Neural cell (in vitro differentiated cells): ENCODE measurements at regions not wholly inside any gene's neighbourhood (a gene's known extent, or its start where the extent isn't known, plus 50 kb on each side); places are given as distances from the start of the nearest gene placed in this dataset.
"Not testable (repeated sequence)": the region's sequence is repeated elsewhere in the genome, so short reads cannot be mapped to it uniquely, and the experiment has no call there.

ENCODE experiments used
- H2AFZ ChIP-seq: fragments of 200-600, 300-800 bp; sonication (generic), shearing (Covaris generic); 2 replicates; pipeline ENCODE4 v1.6.0; 2014; ENCODE audit warnings: low read depth, mild to moderate bottlenecking, antibody characterized with exemption, low read length, moderate library complexity
- H3F3A ChIP-seq: fragments of 200-600 bp; shearing (Covaris generic); 2 replicates; pipeline ENCODE4 v1.6.1; 2016; ENCODE audit warnings: mild to moderate bottlenecking, moderate library complexity, mixed read lengths, antibody characterized with exemption, low read length; ENCODE audit not compliant: insufficient read depth, poor library complexity, severe bottlenecking
- H3K27ac ChIP-seq: fragments of 200-600, 300-800 bp; sonication (generic), shearing (Covaris generic); 2 replicates; pipeline ENCODE4 v1.5.1; 2014; ENCODE audit warnings: mild to moderate bottlenecking, low read length, moderate library complexity
- H3K27me3 ChIP-seq: fragments of 300-800, 200-600 bp; sonication (generic), shearing (Covaris generic); 2 replicates; pipeline ENCODE4 v1.6.0; 2014; ENCODE audit warnings: mild to moderate bottlenecking, low read depth, low read length, moderate library complexity; ENCODE audit not compliant: insufficient read depth
- H3K36me3 ChIP-seq: fragments of 300-800, 200-600 bp; sonication (generic), shearing (Covaris generic); 2 replicates; pipeline ENCODE4 v1.5.1; 2014; ENCODE audit warnings: mild to moderate bottlenecking, antibody characterized with exemption, low read length, moderate library complexity; ENCODE audit not compliant: insufficient read depth
- H3K4me2 ChIP-seq: fragments of 300-800, 200-600 bp; sonication (generic), shearing (Covaris generic); 2 replicates; pipeline ENCODE4 v1.6.0; 2014; ENCODE audit warnings: mild to moderate bottlenecking, low read length
- H3K4me3 ChIP-seq: fragments of 300-800, 200-600 bp; sonication (generic), shearing (Covaris generic); 2 replicates; pipeline ENCODE4 v1.5.1; 2014; ENCODE audit warnings: mild to moderate bottlenecking, low read length, moderate library complexity
- H3K79me2 ChIP-seq: fragments of 200-600 bp; shearing (Covaris generic); replicated peaks from 2 replicates; pipeline ENCODE4 v1.6.0; 2014; ENCODE audit warnings: mild to moderate bottlenecking, low read length, moderate library complexity; ENCODE audit not compliant: insufficient read depth
- H3K9ac ChIP-seq: fragments of 300-800, 200-600 bp; sonication (generic), shearing (Covaris generic); 2 replicates; pipeline ENCODE4 v1.6.1; 2016; ENCODE audit warnings: mild to moderate bottlenecking, low read length, mixed read lengths
- H3K9me2 ChIP-seq: fragments of 200-600 bp; shearing (Covaris generic); 2 replicates; pipeline ENCODE4 v1.6.1; 2016; ENCODE audit warnings: mild to moderate bottlenecking, low read length, mixed read lengths; ENCODE audit not compliant: insufficient read depth
- H3K9me3 ChIP-seq: fragments of 200-600, 300-800 bp; sonication (generic), shearing (Covaris generic); 2 replicates; pipeline ENCODE4 v1.6.1; 2016; ENCODE audit warnings: mild to moderate bottlenecking, mixed run types, low read length, moderate library complexity, mixed read lengths
- H4K20me1 ChIP-seq: fragments of 200-600 bp; shearing (Covaris generic); 2 replicates; pipeline ENCODE4 v1.6.1; 2016; ENCODE audit warnings: mild to moderate bottlenecking, mixed run types; ENCODE audit not compliant: insufficient read depth
- CTCF ChIP-seq: fragments of 450-650 bp; IDR thresholded peaks from 2 replicates; pipeline ENCODE4 v1.5.1; 2014; ENCODE audit warnings: antibody characterized with exemption, mild to moderate bottlenecking, moderate library complexity; ENCODE audit not compliant: poor library complexity, severe bottlenecking
- EP300 ChIP-seq: fragments of 450-650 bp; conservative IDR thresholded peaks from 2 replicates; pipeline ENCODE4 v1.6.1; 2014; ENCODE audit warnings: antibody characterized with exemption, mild to moderate bottlenecking, moderate library complexity; ENCODE audit not compliant: poor library complexity, severe bottlenecking
- EZH2 ChIP-seq: fragments of 200-600, 300-800 bp; shearing (Covaris generic), sonication (generic); IDR thresholded peaks from 2 replicates; pipeline ENCODE4 v1.6.1; 2014; ENCODE audit warnings: antibody characterized with exemption, low read length, borderline replicate concordance, mild to moderate bottlenecking; ENCODE audit not compliant: insufficient read depth, poor library complexity, severe bottlenecking
- MXI1 ChIP-seq: fragments of 450-650 bp; conservative IDR thresholded peaks from 2 replicates; pipeline ENCODE4 v1.6.1; 2014; ENCODE audit warnings: antibody characterized with exemption, mild to moderate bottlenecking; ENCODE audit not compliant: poor library complexity, severe bottlenecking
- POLR2AphosphoS5 ChIP-seq: IDR thresholded peaks from 2 replicates; pipeline ENCODE4 v1.6.1; 2012
- RAD21 ChIP-seq: fragments of 450-650 bp; conservative IDR thresholded peaks from 2 replicates; pipeline ENCODE4 v1.6.1; 2014; ENCODE audit warnings: antibody characterized with exemption, mild to moderate bottlenecking, moderate library complexity
- REST ChIP-seq: IDR thresholded peaks from 2 replicates; pipeline ENCODE4 v1.6.1; 2012; ENCODE audit warnings: borderline replicate concordance
- SMC3 ChIP-seq: fragments of 450-650 bp; conservative IDR thresholded peaks from 2 replicates; pipeline ENCODE4 v1.6.1; 2014; ENCODE audit warnings: antibody characterized with exemption, mild to moderate bottlenecking, moderate library complexity; ENCODE audit not compliant: poor library complexity
- TAF1 ChIP-seq: IDR thresholded peaks from 2 replicates; pipeline ENCODE4 v1.6.1; 2012; ENCODE audit warnings: low read depth

GRCh38 chr9:81421090-81421489 lies 268.3 kb downstream of the TLE1 start:
- H3K27me3 ChIP-seq, H3K36me3 ChIP-seq, H3K27ac ChIP-seq, H3K9me3 ChIP-seq, H3K4me2 ChIP-seq, H3K4me3 ChIP-seq, H3F3A ChIP-seq, H3K9me2 ChIP-seq, H3K79me2 ChIP-seq, H3K9ac ChIP-seq, H2AFZ ChIP-seq, H4K20me1 ChIP-seq: not testable (repeated sequence)

GRCh38 chr9:81420024-81420423 lies 269.3 kb downstream of the TLE1 start:
- no peak for TF ChIP-seq REST
- TF ChIP-seq EZH2 = no peak
- TF ChIP-seq EP300 = no peak
- Histone ChIP-seq H3K36me3 (no peaks in the 10 kb centered on the region), H4K20me1 (no peaks in the 10 kb centered on the region), H3K4me3 (no peak overlapping the region), H3K9me2 (no peaks in the 10 kb centered on the region), H3K27me3 (no peaks in the 10 kb centered on the region), H3K79me2 (no peaks in the 10 kb centered on the region), H3K9me3 (no peaks in the 10 kb centered on the region), H3K27ac (no peak overlapping the region), H3K9ac (no peak overlapping the region), H3K4me2 (no peak overlapping the region), H2AFZ (no peak overlapping the region), H3F3A (no peaks in the 10 kb centered on the region)

- Histone ChIP-seq H3K4me2 (no peak overlapping the region), H2AFZ (no peak overlapping the region), H3K27ac (no peak overlapping the region)
Measured at GRCh38 chr9:81417941-81418340, 271.4 kb downstream of the TLE1 start.

More at GRCh38 chr9:81417941-81418340, 271.4 kb downstream of the TLE1 start:
- Histone ChIP-seq H3K27me3 (no peaks in the 10 kb centered on the region), H3K9ac (no peak overlapping the region), H4K20me1 (no peaks in the 10 kb centered on the region), H3K36me3 (no peaks in the 10 kb centered on the region), H3K9me3 (no peaks in the 10 kb centered on the region), H3K79me2 (no peaks in the 10 kb centered on the region), H3K9me2 (no peaks in the 10 kb centered on the region), H3F3A (no peaks in the 10 kb centered on the region), H3K4me3 (no peak overlapping the region)
- TF ChIP-seq CTCF = no peak
- TF ChIP-seq EP300 = no peak
- TF ChIP-seq POLR2AphosphoS5 = no peak
- TF ChIP-seq SMC3 = no peak
- no peak for TF ChIP-seq TAF1
- TF ChIP-seq EZH2 = no peak
- no peak for TF ChIP-seq RAD21
- no peak for TF ChIP-seq MXI1
- no peak for TF ChIP-seq REST
